HepG2 (cell line): ENCODE measurements at regions not wholly inside any gene's neighbourhood (a gene's known extent, or its start where the extent isn't known, plus 50 kb on each side); places are given as distances from the start of the nearest gene placed in this dataset.

Experiments
- ADNP ChIP-seq: sonication (generic); formaldehyde crosslinking; IDR thresholded peaks from 2 replicates; pipeline ENCODE4 v1.4.0; 2020; ENCODE audit warnings: missing genetic modification reagents
- ARNT2 ChIP-seq: sonication (generic); formaldehyde crosslinking; IDR thresholded peaks from 2 replicates; pipeline ENCODE4 v1.8.0; 2022; ENCODE audit warnings: mild to moderate bottlenecking, low read depth, missing genetic modification reagents, moderate library complexity
- ATM ChIP-seq: fragments of 450-650 bp; IDR thresholded peaks from 2 replicates; pipeline ENCODE4 v1.7.1; 2017; ENCODE audit warnings: mild to moderate bottlenecking, borderline replicate concordance
- CSRNP2 ChIP-seq: sonication (generic); formaldehyde crosslinking; conservative IDR thresholded peaks from 2 replicates; pipeline ENCODE4 v1.8.0; 2022; ENCODE audit warnings: low read depth, missing genetic modification reagents
- DBP ChIP-seq: sonication (generic); formaldehyde crosslinking; IDR thresholded peaks from 2 replicates; pipeline ENCODE4 v1.4.0; 2020; ENCODE audit warnings: missing genetic modification reagents; ENCODE audit errors: not compliant biosample characterization
- ELF4 ChIP-seq: sonication (generic); formaldehyde crosslinking; IDR thresholded peaks from 2 replicates; pipeline ENCODE4 v1.5.0; 2020; ENCODE audit warnings: missing genetic modification reagents, mild to moderate bottlenecking, moderate library complexity, borderline replicate concordance
- FOSL1 ChIP-seq: sonication (generic); formaldehyde crosslinking; IDR thresholded peaks from 2 replicates; pipeline ENCODE4 v1.9.0; 2021; ENCODE audit warnings: missing genetic modification reagents, borderline replicate concordance
- GATAD1 ChIP-seq: IDR thresholded peaks from 2 replicates; pipeline ENCODE4 v1.6.1; 2016; ENCODE audit warnings: missing genetic modification reagents, missing compliant biosample characterization
- IRF2 ChIP-seq: IDR thresholded peaks from 2 replicates; pipeline ENCODE4 v1.6.1; 2018; ENCODE audit warnings: missing genetic modification reagents, missing compliant biosample characterization
- NONO ChIP-seq, 2 experiments: fragments of 450-650 bp in 1 of 2; sonication (generic) in 1 of 2; formaldehyde crosslinking in 1 of 2; IDR thresholded peaks in 1 of 2; conservative IDR thresholded peaks in 1 of 2; 2 replicates each; pipeline versions ENCODE4 v1.6.1 to v1.8.0; 2017 to 2022; ENCODE audit warnings: mild to moderate bottlenecking in 1 of 2, missing genetic modification reagents in 1 of 2, moderate library complexity in 1 of 2
- SMYD3 ChIP-seq: sonication (generic); formaldehyde crosslinking; IDR thresholded peaks from 2 replicates; pipeline ENCODE4 v1.8.1; 2023; ENCODE audit warnings: mild to moderate bottlenecking, missing genetic modification reagents
- THAP11 ChIP-seq: IDR thresholded peaks from 2 replicates; pipeline ENCODE4 v1.6.1; 2016; ENCODE audit warnings: missing biosample characterization, missing genetic modification reagents
- ZBED4 ChIP-seq: sonication (generic); formaldehyde crosslinking; IDR thresholded peaks from 2 replicates; pipeline ENCODE4 v1.4.0; 2020; ENCODE audit warnings: missing genetic modification reagents, borderline replicate concordance
- ZFAT ChIP-seq: sonication (generic); formaldehyde crosslinking; conservative IDR thresholded peaks from 2 replicates; pipeline ENCODE4 v1.8.1; 2023; ENCODE audit warnings: missing genetic modification reagents, inconsistent platforms
- ZGPAT ChIP-seq: IDR thresholded peaks from 2 replicates; pipeline ENCODE4 v1.6.1; 2016; ENCODE audit warnings: mild to moderate bottlenecking
- ZNF263 ChIP-seq: sonication (generic); formaldehyde crosslinking; IDR thresholded peaks from 2 replicates; pipeline ENCODE4 v1.4.0; 2020; ENCODE audit warnings: missing genetic modification reagents
- ZNF572 ChIP-seq: sonication (generic); formaldehyde crosslinking; IDR thresholded peaks from 2 replicates; pipeline ENCODE4 v1.5.1; 2020; ENCODE audit warnings: mild to moderate bottlenecking, missing genetic modification reagents
- ZNF580 ChIP-seq: IDR thresholded peaks from 2 replicates; pipeline ENCODE4 v1.6.1; 2016; ENCODE audit warnings: low read depth, borderline replicate concordance
- ZNF616 ChIP-seq: sonication (generic); formaldehyde crosslinking; IDR thresholded peaks from 2 replicates; pipeline ENCODE4 v1.5.0; 2020; ENCODE audit warnings: low read depth, mild to moderate bottlenecking, missing genetic modification reagents
- ZNF816 ChIP-seq: sonication (generic); formaldehyde crosslinking; IDR thresholded peaks from 2 replicates; pipeline ENCODE4 v1.8.0; 2022; ENCODE audit warnings: missing genetic modification reagents, mild to moderate bottlenecking, borderline replicate concordance

GRCh38 chr13:30831515-30831914, 74.6 kb upstream of the MEDAG start (continued):
- TF ChIP-seq ZBED4 (CRISPR knock-in tag) (no peak), ZNF816 (CRISPR knock-in tag) (no peak), ELF4 (no peak), NONO (IDR thresholded peaks at IDR 0.05) (no peak), NONO (CRISPR knock-in tag; conservative IDR thresholded peaks at IDR 0.05) (no peak), ZNF580 (CRISPR knock-in tag) (0 out of 2 replicates have a peak, but pooled peaks have one; percentile 45), FOSL1 (CRISPR knock-in tag) (no peak), IRF2 (no peak; the same call in 1 of the 2 replicates), ZNF616 (CRISPR knock-in tag) (no peak), ZNF572 (CRISPR knock-in tag) (no peak), ARNT2 (CRISPR knock-in tag) (no peak), ZFAT (no peak), CSRNP2 (CRISPR knock-in tag) (no peak), ADNP (CRISPR knock-in tag) (no peak), ATM (no peak), THAP11 (CRISPR knock-in tag) (no peak), ZGPAT (CRISPR knock-in tag) (no peak), ZNF263 (CRISPR knock-in tag) (0 out of 2 replicates have a peak, but pooled peaks have one; percentile 42), GATAD1 (CRISPR knock-in tag) (peak; percentile 38; the same call in 1 of the 2 replicates), DBP (CRISPR knock-in tag) (no peak), SMYD3 (no peak)
